Panc1 (cell line): ENCODE measurements at regions not wholly inside any gene's neighbourhood (a gene's known extent, or its start where the extent isn't known, plus 50 kb on each side); places are given as distances from the start of the nearest gene placed in this dataset.
"Not testable (repeated sequence)": the region's sequence is repeated elsewhere in the genome, so short reads cannot be mapped to it uniquely, and the experiment has no call there.

Source experiments
- ATAC-seq: fragments of 200-7000 bp; cut with Tn5 transposase; 2 replicates; pipeline ENCODE4 v1.9.1; 2020; ENCODE audit warnings: mild to moderate bottlenecking, moderate library complexity
- BruUV-seq: library from RNA; stranded (reverse); fragments of 400-500 nt; replicated peaks from 2 replicates; lab custom pipeline; 2021; lab: Mats Ljungman, UMichigan
- CTCF ChIA-PET: fragments of 300-600 bp; sonication (Branson Sonifier 250); formaldehyde crosslinking; loops from one replicate; lab custom pipeline; 2022; ENCODE audit warnings: antibody characterized with exemption; lab: Charles Lee
- POLR2A ChIA-PET: fragments of 300-600 bp; sonication (Branson Sonifier 250); formaldehyde crosslinking; loops from one replicate; lab custom pipeline; 2022; ENCODE audit warnings: antibody characterized with exemption; lab: Charles Lee
- DNase-seq: peaks from one replicate; pipeline ENCODE4 v3.0.0-alpha.2; 2010; ENCODE audit warnings: low read depth, low spot score
- H3K27ac ChIP-seq: 2 replicates; pipeline ENCODE4 v1.5.1; 2011; ENCODE audit warnings: mild to moderate bottlenecking, low read length, inconsistent platforms
- H3K27me3 ChIP-seq: fragments of 200-500 bp; sonication (Bioruptor generic); 2 replicates; pipeline ENCODE4 v1.6.0; 2014; ENCODE audit warnings: low read length, inconsistent platforms; ENCODE audit not compliant: control insufficient read depth, insufficient read depth
- H3K36me3 ChIP-seq: fragments of 200-500 bp; sonication (Bioruptor generic); 2 replicates; pipeline ENCODE4 v1.5.1; 2014; ENCODE audit warnings: inconsistent platforms, mild to moderate bottlenecking, low read length, moderate library complexity; ENCODE audit not compliant: control insufficient read depth, insufficient read depth
- H3K4me1 ChIP-seq: 2 replicates; pipeline ENCODE4 v1.5.1; 2011; ENCODE audit warnings: inconsistent platforms, mild to moderate bottlenecking, low read length, moderate library complexity; ENCODE audit not compliant: control insufficient read depth, insufficient read depth
- H3K4me3 ChIP-seq, 2 experiments: 2 replicates each; pipeline ENCODE4 v1.5.1; 2011 to 2012; ENCODE audit warnings: low read depth in 2 of 2, low read length in 2 of 2, mild to moderate bottlenecking in 2 of 2, inconsistent platforms in 1 of 2, moderate library complexity in 1 of 2
- H3K9me3 ChIP-seq: fragments of 200-500 bp; sonication (Bioruptor generic); 2 replicates; pipeline ENCODE4 v1.5.1; 2014; ENCODE audit warnings: low read depth, mild to moderate bottlenecking, inconsistent platforms, low read length, moderate library complexity; ENCODE audit not compliant: control insufficient read depth, insufficient read depth
- POLR2AphosphoS5 ChIP-seq: IDR thresholded peaks from 2 replicates; pipeline ENCODE4 v1.6.1; 2012; ENCODE audit warnings: mild to moderate bottlenecking, low read depth, low read length, moderate library complexity
- SIN3A ChIP-seq: IDR thresholded peaks from 2 replicates; pipeline ENCODE4 v1.6.1; 2012; ENCODE audit warnings: low read depth, mild to moderate bottlenecking, low read length, moderate library complexity, borderline replicate concordance; ENCODE audit not compliant: insufficient read depth
- TCF7L2 ChIP-seq: IDR thresholded peaks from 2 replicates; pipeline ENCODE4 v1.6.1; 2011; ENCODE audit warnings: mild to moderate bottlenecking, low read depth, low read length, inconsistent platforms
- in situ Hi-C: cut with HindIII; loops from 2 replicates; pipeline ENCODE4 v1.10.0; 2016; ENCODE audit warnings: low sequenced_read_pairs, low pct_unique_long_range_greater_than_20kb
- intact Hi-C: fragments of 100-400 bp; cut with micrococcal nuclease; formaldehyde crosslinking; loops from one replicate; pipeline ENCODE4 v1.10.0; 2022; ENCODE audit not compliant: unreplicated experiment
- TF ChIP-seq, protein P1 (sequence below), 2 experiments: IDR thresholded peaks; 2 replicates each; pipeline ENCODE4 v1.6.1; 2011 to 2012; ENCODE audit warnings: low read depth in 2 of 2, control low read depth in 1 of 2, low read length in 1 of 2, mild to moderate bottlenecking in 1 of 2, moderate library complexity in 1 of 2; ENCODE audit not compliant: insufficient read depth in 1 of 2
- TF ChIP-seq, protein P2 (sequence below): fragments of 450-650 bp; IDR thresholded peaks from 2 replicates; pipeline ENCODE4 v1.5.1; 2017; ENCODE audit warnings: mild to moderate bottlenecking

DNA sequence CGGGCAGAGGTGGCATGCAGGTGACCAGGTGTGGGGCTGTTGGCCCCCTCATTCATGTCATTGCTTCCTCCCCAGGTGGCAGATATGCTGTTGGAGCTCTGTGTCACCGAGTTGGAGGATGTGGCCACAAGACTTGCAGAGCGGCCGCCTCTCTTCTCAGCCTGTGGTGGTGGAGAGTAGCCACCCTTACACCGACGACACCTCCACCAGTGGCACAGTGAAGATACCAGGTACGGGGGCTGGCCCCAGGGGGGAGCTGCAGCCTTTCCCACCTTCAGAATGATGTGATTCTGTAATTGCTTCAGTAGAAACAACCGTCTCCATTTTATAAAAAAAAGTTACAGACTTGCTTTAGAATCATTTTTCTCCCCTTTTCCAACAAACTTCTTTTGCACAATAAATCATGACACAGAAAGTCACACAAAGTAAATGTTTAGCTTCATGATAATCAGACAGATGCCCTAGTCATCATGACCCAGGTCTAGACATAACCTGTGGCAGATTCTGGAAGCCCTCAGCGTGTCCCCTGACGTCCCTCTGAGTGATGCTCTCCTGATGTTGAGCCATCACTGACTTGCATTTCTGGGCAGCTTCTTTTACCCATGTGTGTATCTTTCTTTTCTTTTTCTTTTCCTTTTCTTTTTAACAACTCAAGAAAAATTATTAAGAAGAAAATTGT, 76.0 kb upstream of the FAN1 start:
- H3K27me3 ChIP-seq: no peaks in the 10 kb centered on the region
- ATAC-seq (no peak), DNase-seq (no peak)
- no peaks in the 10 kb centered on the region for H3K4me1 ChIP-seq
- H3K4me3 ChIP-seq: no peak overlapping the region
- intact Hi-C loops: no loop called here
- CTCF ChIA-PET: no interaction called here
- BruUV-seq: no TSS peak
- TF ChIP-seq, protein P1, sequence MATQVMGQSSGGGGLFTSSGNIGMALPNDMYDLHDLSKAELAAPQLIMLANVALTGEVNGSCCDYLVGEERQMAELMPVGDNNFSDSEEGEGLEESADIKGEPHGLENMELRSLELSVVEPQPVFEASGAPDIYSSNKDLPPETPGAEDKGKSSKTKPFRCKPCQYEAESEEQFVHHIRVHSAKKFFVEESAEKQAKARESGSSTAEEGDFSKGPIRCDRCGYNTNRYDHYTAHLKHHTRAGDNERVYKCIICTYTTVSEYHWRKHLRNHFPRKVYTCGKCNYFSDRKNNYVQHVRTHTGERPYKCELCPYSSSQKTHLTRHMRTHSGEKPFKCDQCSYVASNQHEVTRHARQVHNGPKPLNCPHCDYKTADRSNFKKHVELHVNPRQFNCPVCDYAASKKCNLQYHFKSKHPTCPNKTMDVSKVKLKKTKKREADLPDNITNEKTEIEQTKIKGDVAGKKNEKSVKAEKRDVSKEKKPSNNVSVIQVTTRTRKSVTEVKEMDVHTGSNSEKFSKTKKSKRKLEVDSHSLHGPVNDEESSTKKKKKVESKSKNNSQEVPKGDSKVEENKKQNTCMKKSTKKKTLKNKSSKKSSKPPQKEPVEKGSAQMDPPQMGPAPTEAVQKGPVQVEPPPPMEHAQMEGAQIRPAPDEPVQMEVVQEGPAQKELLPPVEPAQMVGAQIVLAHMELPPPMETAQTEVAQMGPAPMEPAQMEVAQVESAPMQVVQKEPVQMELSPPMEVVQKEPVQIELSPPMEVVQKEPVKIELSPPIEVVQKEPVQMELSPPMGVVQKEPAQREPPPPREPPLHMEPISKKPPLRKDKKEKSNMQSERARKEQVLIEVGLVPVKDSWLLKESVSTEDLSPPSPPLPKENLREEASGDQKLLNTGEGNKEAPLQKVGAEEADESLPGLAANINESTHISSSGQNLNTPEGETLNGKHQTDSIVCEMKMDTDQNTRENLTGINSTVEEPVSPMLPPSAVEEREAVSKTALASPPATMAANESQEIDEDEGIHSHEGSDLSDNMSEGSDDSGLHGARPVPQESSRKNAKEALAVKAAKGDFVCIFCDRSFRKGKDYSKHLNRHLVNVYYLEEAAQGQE (IDR thresholded peaks at IDR 0.05; ENCODE audit: insufficient read depth in 1 of 2, low read depth in 2 of 2, low read length in 1 of 2): no peak
- TF ChIP-seq POLR2AphosphoS5 (no peak), SIN3A (no peak), TCF7L2 (no peak)
- TF ChIP-seq, protein P2, sequence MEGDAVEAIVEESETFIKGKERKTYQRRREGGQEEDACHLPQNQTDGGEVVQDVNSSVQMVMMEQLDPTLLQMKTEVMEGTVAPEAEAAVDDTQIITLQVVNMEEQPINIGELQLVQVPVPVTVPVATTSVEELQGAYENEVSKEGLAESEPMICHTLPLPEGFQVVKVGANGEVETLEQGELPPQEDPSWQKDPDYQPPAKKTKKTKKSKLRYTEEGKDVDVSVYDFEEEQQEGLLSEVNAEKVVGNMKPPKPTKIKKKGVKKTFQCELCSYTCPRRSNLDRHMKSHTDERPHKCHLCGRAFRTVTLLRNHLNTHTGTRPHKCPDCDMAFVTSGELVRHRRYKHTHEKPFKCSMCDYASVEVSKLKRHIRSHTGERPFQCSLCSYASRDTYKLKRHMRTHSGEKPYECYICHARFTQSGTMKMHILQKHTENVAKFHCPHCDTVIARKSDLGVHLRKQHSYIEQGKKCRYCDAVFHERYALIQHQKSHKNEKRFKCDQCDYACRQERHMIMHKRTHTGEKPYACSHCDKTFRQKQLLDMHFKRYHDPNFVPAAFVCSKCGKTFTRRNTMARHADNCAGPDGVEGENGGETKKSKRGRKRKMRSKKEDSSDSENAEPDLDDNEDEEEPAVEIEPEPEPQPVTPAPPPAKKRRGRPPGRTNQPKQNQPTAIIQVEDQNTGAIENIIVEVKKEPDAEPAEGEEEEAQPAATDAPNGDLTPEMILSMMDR: no peak
- no peak overlapping the region for H3K27ac ChIP-seq
- POLR2A ChIA-PET: no interaction called here
- H3K9me3 ChIP-seq: no peaks in the 10 kb centered on the region
- in situ Hi-C loops: no loop called here
- H3K36me3 ChIP-seq: no peaks in the 10 kb centered on the region

DNA sequence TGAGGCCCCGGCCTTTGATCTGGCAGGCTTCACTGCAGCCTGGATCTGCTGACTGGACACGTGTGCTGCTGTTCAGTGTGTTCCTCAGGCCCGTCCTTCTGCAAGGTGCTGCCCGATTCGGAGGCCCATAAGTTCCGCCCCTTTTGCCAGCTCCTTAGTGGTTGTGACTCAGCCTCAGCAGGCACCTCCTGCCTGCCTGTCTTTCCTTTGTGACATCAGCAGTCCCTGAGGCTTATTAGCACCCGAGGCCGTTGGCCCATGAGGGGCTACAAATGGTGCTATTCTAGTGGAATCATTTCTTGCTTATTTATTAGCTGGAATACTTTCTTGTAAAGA, 75.4 kb upstream of the FAN1 start:
- ATAC-seq: peak; percentile 96
- H3K4me3 ChIP-seq, in situ Hi-C loops, CTCF ChIA-PET, H3K36me3 ChIP-seq, H3K27ac ChIP-seq, H3K4me1 ChIP-seq, intact Hi-C loops, POLR2A ChIA-PET, H3K9me3 ChIP-seq, BruUV-seq, H3K27me3 ChIP-seq: not testable (repeated sequence)
- DNase-seq: peak; percentile 42

DNA sequence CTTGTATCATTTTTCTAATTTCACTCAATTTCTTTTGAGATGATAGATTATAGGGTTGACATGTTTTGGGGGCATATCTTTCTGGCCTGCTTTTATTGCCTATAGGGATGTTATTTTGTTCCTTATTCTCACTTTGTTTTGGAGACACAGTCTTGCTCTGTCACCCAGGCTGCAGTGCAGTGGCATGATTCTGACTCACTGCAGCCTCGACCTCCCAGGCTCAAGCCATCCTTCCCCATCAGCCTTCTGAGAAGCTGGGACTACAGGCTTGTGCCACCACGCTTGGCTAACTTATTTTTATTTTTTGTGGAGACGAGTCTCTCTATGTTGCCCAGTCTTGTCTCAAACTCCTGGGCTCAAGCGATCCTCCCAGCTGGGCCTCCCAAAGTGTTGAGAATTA, 72.8 kb upstream of the FAN1 start:
- BruUV-seq: no TSS peak
- no peaks in the 10 kb centered on the region for H3K9me3 ChIP-seq
- TF ChIP-seq, protein P1 (IDR thresholded peaks at IDR 0.05; ENCODE audit: insufficient read depth in 1 of 2, low read depth in 2 of 2, low read length in 1 of 2): no peak
- TF ChIP-seq TCF7L2 (no peak), SIN3A (no peak), POLR2AphosphoS5 (no peak)
- TF ChIP-seq, protein P2: no peak
- CTCF ChIA-PET: no interaction called here
- POLR2A ChIA-PET: no interaction called here
- H3K36me3 ChIP-seq: no peaks in the 10 kb centered on the region
- DNase-seq: no peak
- H3K4me3 ChIP-seq: no peak overlapping the region
- in situ Hi-C loops: no loop called here
- no peak for ATAC-seq
- no peak overlapping the region for H3K27ac ChIP-seq
- intact Hi-C loops: no loop called here
- H3K27me3 ChIP-seq: no peaks in the 10 kb centered on the region
- H3K4me1 ChIP-seq: no peaks in the 10 kb centered on the region
